Inflammatory macrophage (primary cell): ENCODE measurements at regions not wholly inside any gene's neighbourhood (a gene's known extent, or its start where the extent isn't known, plus 50 kb on each side); places are given as distances from the start of the nearest gene placed in this dataset.

Experiments used
- DNase-seq, 2 donors: peaks; one replicate each; pipeline ENCODE4 v3.0.0-alpha.2; 2020 to 2022

DNA sequence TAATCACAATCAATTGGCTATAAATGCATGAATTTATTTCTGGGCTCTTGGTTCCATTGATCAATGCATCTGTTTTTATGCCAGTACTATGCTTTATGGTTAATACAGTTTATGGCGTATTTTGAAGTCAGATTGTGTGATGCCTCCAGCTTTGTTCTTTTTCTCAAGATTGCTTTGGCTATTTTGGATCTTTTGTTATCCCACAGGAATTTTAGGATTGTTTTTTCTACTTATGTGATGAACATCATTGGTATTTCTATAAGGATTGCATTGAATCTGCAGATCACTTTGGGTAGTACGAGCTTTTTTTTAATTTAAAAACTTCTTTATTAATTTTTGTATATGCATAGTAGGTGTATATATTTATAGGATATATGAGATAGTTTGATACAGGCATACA lies 338.7 kb upstream of the IGFBP7 start:
- DNase-seq: no peak

DNA sequence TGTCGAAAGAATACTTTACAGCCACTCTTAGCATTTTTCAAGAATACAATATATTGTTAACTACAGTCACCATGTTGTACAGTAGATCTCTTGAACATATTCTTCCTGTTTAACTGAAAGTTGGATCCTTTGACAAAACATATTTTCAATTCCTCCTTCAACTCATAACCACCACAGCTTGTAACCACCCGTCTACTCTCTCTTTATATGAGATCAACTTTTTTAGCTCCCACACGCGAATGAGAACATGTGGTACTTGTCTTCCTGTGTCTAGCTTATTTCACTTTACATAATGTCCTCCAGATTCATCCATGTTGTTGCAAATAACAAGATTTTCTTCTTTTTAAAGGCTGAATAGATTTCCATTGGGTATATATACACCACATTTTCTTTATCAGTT lies 338.3 kb upstream of the IGFBP7 start:
- no peak for DNase-seq

DNA sequence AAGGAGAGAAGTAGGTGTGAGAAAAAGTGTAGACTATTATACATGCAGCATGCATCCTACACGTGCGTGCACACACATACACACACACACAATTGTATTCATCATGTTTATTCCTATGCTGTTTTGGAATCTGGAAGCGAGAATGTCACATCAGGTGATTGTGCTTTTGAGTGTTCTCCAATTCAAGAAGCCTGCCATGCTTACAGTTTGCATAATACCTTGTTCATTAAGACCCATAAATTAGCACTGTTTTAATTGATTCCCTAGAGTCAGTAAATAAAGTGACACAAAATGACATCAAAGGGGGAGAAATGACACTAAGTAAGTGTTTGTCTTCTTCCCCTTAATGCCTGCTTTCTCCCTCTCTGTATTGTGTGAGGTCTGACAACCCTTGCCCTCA lies 336.1 kb upstream of the IGFBP7 start:
- DNase-seq: no peak

DNA sequence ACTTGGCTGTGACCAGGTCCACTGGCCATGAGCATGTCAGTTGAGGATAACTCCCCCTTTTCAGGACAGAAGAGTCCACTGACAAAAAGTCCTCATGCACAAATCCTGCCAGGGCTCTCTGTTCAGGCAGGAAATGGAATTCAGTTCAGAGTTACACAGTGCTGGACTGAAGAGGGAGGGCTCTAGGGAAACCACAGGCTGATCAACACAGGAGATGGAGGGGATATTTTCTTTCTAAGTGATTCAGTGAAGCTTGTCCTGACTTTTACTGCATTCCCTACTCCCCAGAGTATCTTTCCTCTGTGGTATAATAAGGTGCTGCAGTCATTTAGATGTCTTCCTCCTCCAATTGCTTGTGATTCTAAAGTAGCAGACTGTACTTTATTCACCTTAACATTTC lies 335.5 kb upstream of the IGFBP7 start:
- DNase-seq: no peak

DNA sequence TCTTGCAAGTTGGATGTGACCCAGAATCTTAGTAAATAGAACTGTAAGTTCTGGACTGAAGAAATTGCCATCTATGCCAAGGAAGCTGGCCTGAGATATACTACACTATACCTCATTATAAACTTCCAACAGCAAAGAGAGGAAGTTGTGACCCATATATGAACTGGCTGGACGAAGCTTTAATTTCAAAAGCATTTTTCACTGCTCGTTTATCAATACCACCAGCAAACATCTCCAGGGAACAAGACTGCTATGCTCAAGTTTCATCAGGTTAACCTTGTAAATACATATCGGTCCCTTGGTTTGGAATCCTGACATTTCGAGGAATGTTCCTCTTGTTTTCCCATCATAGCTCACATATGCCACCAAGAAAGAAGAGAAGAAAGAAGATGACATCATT lies 334.5 kb upstream of the IGFBP7 start:
- no peak for DNase-seq

DNA sequence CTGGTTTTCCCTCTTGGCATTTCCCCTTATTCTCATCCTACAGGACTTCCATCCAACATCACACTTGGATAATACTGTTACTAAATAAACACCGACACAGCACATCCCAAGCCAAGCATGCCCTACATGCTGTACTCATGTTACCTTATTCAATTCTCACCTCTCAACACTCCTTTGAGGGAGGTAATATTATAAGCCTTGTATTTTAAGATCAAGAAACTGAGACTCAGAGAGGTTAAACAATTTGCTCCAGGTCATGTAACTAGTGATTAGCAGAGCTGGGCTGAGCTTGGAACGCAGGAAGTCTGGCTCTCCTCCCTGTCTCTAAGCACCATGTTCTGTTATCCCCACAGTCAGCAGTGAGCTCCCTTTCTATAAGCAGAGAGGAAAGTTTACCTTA lies 333.6 kb upstream of the IGFBP7 start:
- DNase-seq: no peak

DNA sequence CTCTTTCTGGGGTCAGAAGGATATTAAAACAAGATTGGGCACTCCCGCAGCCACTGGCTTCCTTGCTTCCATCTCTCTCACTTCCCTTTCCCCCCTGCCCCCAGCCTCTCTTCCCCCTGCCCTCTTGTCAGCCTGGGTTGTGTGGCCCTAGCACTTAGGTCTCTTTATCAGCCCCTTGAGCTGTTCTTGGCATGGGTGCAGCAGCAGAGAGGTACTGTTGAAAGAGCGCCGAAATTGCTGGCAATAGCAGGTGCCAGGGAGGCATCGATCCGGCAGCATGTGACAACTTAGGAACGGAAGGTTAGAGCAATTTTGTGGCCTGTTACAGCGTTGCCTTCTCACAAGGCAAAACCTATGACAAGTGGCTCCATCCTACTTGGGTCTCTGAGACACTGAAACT lies 333.1 kb upstream of the IGFBP7 start:
- DNase-seq: no peak

DNA sequence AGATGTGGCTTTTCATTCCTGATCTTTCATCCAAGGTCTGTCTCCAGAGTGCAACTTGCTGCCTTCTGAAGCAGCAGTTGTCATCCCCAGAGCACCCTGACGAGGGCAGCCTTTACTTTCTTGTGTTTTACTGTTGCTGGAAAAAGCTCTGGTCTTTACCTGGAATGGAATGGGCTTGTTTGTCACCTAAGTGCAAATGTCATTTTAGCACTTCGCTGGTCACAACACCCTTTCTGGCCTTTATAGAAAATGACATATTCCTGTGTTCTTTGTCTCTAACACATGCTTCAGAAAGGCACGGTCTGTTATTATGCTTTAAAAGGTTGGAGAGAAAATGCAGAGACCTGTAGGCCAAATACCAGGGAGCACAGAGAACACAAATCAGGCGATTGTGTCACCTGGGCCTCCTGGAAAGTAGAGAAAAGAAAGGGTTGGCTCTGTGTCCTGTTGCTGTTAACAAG lies 332.7 kb upstream of the IGFBP7 start:
- peak in 1 of 2 donors; percentile 4 for DNase-seq

DNA sequence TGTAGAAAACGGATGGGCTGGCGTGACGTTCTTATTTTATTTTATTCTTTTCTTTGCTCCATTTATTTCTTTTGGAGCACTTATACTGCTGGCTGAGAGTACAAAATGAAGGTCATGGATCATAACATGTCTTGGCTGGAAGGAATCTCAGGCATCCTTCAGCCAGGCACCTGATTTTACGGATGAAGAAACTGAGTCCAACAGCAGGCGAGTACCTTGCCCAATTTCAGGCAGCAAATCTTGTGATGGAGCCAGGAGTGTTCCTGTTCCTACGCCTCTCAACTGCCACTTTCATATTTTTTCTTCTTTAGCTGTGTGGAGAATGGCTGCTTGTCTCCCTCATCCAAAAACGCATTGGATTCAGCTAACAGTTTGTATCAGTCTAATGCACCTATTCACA lies 332.1 kb upstream of the IGFBP7 start:
- DNase-seq: no peak

DNA sequence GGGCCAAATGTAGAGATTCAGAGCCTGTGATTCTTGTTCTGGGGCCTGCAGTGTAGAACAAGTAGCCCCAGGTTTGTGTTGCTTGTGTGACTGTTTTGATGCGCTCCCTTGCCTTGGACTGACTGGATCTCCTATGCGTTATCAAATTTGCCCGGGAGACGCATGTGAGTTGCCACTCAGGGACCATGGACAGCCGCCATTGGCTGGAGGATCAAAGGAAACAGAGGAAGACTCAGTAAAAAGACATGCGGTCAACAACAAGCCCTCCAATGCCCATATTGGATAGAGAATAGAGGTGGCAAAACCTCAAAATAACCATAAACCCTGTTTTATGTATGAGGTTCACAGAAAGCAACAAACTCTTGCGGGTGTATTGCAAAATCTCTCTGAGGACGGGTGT lies 327.5 kb upstream of the IGFBP7 start:
- no peak for DNase-seq

DNA sequence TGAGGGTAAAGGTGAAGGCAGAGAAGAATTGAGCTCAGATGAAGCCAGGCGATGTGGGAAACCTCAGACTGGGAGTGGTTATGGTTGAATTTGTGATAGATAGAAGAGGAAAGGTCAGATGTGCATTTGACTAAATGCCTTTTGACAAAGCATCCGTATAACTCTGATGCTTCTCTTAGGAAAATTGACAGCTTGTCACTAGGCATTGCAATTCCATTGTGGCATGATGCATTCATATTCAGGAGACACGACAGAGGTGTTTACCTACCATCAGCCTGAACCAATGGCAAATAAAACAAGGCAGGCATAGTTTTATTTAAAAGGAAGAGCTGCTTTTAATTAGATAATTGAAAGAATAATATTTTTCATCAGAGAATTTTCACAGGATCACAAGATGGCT lies 325.1 kb upstream of the IGFBP7 start:
- no peak for DNase-seq

DNA sequence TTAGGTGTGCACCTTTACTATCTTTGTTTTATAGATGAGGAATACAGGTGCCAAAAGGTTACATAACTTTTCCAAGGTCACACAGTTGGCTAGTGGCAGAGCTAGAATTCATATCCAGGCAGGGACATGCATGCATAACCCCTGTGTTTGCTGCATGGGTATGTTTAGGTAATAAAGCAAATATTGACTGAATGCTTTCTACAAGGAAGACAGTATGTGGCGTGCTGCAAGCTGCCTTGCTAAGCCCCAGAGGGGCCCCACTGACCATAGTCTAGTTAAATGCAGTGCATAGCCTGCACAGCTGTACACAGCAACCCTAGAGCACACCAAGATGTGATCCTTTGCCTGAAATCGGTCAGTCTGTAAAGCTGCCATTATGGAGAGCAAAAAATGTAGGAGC lies 320.5 kb upstream of the IGFBP7 start:
- DNase-seq: no peak

DNA sequence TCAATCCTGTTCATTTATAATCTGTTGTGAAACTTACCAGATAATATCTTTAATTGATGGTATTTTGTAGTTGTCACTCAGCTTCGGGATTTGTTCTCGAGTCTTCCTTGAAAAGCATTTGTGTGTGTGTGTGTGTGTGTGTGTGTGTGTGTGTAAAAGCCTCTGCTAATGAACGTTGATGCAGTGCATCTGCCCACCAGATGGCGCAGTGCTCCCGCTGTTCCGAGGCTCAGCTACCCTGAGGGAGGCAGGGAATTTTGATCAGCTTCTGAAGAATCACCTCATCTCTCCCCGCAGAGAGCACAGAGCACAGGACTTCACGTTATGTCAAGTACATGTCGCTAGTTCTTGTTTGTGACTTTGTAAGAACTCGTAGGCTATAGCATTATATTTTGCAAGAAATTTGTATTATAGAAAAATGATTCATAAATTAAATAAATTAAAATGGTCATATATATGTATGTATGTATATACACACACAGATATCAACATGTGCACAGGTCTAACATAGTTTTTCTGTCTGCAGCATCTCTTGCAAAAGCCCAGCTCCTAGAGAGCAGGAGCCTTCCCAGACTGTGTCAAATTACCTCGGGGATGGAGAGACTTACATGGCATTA lies 316.7 kb upstream of the IGFBP7 start:
- peak; percentile 43 to 67 for DNase-seq

DNA sequence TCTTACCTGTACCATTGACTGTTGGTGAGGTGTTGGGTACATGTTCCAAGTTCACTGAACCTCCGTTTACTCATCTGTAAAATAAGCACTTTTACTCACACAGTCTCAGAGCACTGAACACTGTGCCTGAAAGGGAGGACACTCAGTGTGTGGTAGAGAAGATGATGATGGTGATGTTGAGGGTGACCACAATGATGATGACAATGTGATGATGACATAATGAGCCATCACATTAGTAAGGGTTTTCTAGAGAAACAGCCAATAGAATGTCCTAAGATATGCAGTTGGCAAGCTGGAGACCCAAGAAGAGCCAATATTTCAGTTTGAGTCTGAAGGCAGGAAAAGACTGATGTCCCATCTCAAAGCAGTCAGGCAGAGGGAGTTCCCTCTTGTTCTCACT lies 315.4 kb upstream of the IGFBP7 start:
- no peak for DNase-seq

DNA sequence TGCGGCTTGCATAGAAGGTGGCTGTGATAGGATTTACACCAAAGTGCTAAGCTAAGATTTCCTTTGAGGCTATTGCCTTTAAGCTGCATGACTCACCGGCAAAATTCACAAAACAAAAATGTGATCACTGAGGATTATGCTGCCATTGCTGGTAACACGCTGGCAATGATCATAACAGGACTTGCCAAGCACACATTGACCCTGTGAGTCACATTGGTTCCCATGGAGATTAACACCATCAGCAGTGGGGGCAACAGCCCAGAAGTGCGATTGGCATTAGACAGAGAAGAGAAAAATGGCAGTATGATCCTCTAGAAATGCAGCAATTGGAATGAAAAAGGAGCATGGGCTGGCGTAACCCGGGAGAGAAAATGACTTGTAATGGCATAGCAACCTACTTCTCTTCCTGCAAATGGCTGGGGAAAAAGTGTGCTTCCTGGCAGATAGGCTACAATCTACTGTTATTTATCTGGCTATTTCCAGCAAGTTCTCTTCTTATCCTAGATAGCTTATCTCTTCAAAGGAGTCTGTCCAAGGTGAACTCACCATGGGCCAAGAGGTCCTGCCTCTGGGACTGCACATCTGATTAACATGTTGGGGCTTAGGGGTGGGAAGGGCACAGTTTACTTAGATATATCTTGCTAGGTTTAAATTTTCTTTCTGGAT lies 314.2 kb upstream of the IGFBP7 start:
- DNase-seq: no peak

DNA sequence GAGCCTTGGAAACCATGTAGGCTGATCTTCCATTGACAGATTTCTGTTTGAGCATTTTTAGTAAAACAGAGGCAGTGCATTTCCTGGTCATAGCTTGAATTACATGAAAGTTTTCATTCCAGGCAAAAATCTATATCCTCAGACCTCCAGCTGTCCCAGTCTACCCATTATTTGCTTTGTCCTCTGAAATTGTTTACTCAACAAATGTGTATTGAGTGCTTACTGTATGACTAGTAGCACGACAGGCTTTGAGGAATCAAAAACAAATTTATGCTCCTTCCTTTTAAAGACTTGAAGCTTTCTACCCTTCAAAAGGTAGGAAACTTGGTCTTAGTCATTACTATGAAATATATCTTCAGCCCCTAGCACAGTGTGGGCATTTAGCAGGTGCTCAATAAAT lies 307.9 kb upstream of the IGFBP7 start:
- no peak for DNase-seq

DNA sequence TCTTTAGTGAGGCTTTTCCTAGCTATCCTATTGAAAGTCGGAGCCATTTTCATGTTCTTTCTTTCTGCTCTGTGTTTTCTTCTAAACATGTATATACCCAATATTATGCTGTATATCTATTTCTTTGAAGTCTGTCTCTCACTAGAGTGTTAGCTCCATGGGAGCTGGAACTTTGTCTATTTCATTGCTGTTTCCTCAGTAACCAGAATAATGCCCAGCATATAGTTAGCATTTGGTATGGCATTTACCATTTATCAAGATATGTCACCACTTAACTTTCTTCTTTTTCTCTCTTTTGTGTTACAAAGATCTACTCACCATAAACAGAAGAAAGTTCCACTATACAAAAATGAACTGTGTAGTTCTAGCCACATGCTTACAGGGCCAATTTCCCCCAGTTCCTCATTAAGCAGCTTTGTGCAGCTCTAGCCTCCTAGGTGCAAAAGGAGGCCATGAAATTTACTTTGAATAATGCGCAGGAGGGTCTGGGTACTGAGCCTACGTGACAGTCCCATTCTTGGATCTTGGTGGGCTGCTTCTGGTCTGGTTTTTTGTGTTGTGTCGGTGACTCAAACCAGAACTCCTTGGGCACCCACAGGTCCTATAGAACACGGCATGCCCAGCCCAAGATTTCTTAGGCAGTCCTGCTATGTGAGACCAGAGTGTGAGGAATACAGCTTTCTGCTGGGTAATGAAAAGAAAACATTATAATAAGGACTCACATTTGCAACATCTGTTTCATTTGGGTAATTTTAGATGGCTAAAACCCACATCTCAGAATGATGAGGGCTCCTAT lies 302.3 kb upstream of the IGFBP7 start:
- no peak for DNase-seq

DNA sequence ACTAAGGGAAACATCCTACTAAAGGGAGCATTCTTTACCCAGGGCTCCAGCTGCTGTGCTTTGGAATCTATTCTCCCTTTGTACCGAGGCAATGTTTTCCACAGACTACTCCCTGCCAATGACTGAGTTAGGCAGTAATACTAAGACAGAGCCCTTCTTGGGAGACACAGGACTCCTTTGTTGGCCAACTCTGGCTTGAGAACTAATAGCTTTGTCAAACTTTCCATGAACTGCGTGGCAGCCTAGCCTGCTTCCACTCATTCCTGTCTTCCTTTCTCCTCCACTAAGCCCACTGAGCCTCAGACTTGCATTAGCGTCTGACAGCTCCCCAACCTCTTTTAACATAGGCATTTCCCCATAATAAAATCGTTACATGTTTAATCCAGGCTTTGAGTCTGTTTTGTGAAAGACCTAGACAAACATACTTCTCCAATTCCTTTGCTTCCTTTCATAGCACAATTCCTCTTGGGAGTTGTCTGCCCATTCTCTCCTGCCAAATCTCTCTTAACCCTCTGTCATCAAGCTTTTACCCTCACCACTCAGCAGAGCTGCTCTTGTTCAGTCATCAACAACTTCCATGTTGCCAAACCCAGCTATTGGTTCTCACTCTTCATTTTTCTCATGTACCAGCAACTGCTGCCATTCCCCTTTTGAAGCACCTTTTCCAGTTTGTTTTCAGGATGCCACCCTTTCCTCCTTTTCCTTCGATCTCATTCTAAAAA lies 300.3 kb upstream of the IGFBP7 start:
- no peak for DNase-seq

DNA sequence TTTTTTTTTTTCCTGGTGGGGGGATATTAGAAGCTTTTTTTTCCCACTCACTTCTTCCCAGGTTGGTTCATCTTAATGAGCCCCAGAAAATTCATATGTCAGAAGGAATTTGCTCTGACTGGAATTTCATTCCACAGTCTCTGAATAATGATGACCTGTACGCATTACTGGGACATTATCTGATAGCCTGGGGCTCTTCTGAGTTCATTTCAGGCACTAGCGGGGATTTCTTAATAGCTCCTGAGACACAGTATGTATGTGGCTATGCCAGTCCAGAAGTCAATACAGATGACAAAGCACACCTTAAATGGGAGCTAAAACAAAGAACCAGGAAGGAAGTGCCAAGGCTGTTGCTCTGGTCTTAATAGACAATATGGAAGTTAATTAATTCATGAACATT lies 295.2 kb upstream of the IGFBP7 start:
- DNase-seq: no peak

DNA sequence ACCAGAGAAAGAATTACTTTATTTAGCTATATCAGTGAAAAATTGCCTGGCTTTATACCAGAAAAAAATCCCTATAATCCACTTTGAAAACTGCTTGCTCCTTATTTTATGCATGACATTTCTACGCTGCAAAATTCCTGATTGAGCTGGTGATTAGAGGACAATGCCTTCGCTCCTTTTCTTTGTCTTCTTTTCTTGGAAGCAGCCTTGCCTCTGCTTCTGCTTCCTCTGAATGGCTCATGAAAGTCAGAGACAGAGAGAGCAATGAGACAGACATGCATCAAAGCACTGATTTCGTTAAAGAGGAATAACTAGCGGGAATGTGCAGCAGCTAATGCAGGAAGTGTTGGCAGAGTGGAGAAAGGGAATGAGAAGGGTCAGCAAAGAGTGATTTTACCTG lies 294.3 kb upstream of the IGFBP7 start:
- no peak for DNase-seq

DNA sequence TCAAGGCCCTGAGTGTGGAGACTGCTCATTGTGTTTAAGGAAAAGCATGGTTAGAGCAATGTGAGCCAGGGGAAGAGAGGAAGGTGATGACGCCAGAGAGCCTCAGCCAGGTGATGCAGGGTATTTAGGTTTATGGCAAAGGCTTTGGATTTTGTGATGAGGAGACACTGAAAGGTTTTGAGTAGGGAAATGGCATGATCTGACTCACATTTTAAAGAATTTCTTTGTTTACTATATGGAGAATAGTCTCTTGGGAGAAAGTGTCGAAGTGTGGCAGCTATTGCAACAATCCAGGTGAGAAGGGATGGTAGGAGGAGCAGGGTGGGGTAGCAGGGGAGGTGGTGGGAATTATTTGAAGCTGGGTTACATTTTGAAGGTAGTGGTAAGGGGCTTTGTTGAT lies 293.4 kb upstream of the IGFBP7 start:
- DNase-seq: no peak

DNA sequence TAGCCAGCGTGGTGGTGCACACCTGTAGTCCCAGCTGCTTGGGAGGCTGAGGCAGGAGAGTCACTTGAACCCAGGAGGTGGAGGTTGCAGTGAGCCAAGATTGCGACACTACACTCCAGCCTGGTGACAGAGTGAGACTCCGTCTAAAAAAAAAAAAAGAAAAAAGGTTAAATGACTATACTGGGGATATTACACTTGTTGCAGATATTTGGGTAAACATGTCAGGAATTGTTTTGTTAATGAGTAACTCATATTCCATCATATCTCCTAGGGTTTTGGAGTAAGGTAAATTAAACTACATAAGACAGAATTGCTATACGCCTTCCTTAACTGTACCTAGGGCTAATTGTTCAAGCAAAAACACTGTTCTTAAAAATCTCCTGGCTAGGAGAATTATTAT lies 291.4 kb upstream of the IGFBP7 start:
- DNase-seq: no peak

DNA sequence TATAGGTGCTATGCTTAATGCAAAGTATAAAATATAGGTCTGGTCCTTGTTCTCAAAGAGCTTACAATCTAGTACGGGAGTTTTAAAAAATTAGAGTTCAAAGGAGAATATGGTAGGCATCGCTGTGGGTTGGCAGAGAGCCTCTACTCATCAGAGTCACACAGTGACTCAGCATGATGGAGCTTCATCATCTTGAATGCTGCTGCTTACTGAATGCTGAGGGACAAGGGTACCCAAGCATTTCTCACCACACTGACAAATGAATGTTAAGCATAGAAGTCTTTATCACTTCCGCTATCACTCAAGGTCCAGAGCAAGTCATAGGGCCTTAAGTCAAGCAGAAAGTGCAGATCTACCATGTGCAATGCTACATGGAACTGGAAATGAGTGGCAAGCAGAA lies 268.6 kb upstream of the IGFBP7 start:
- DNase-seq: no peak
